Heart left ventricle (tissue), 16 donors: ENCODE measurements at regions not wholly inside any gene's neighbourhood (a gene's known extent, or its start where the extent isn't known, plus 50 kb on each side); places are given as distances from the start of the nearest gene placed in this dataset.

Experiments used
- ATAC-seq, 4 donors: fragments of 200-7000 bp; cut with Tn5 transposase; one replicate each; pipeline ENCODE4 v1.9.1; 2020 to 2022; ENCODE audit warnings: moderate library complexity in 4 of 4, mild to moderate bottlenecking in 3 of 4, moderate number of reproducible peaks in 1 of 4
- DNase-seq, 5 donors: peaks; one replicate each; pipeline ENCODE4 v3.0.0-alpha.2; 2020
- H3K27ac ChIP-seq, 12 donors: fragments of 200-600 bp; sonication (generic) in 4 of 12; one replicate each; pipeline versions ENCODE4 v1.5.0 to v1.8.0; 2016 to 2022; ENCODE audit warnings: mild to moderate bottlenecking in 2 of 12
- H3K27me3 ChIP-seq, 9 donors: fragments of 200-600 bp; sonication (generic) in 2 of 9; one replicate each; pipeline versions ENCODE4 v1.5.1 to v1.8.0; 2016 to 2022; ENCODE audit warnings: mild to moderate bottlenecking in 3 of 9
- H3K36me3 ChIP-seq, 9 donors: fragments of 200-600 bp; sonication (generic) in 2 of 9; one replicate each; pipeline versions ENCODE4 v1.5.0 to v1.8.0; 2018 to 2022; ENCODE audit warnings: mild to moderate bottlenecking in 2 of 9
- H3K4me1 ChIP-seq, 12 donors: fragments of 200-600 bp; sonication (generic) in 4 of 12; one replicate each; pipeline versions ENCODE4 v1.5.0 to v1.8.0; 2016 to 2022; ENCODE audit warnings: mild to moderate bottlenecking in 3 of 12
- H3K4me3 ChIP-seq, 12 donors: fragments of 200-600 bp; sonication (generic) in 4 of 12; one replicate each; pipeline versions ENCODE4 v1.5.0 to v1.8.0; 2017 to 2022; ENCODE audit warnings: mild to moderate bottlenecking in 9 of 12, moderate library complexity in 4 of 12
- H3K9me3 ChIP-seq, 12 donors: fragments of 200-600 bp; sonication (generic) in 4 of 12; one replicate each; pipeline versions ENCODE4 v1.5.0 to v1.8.0; 2016 to 2022; ENCODE audit warnings: mild to moderate bottlenecking in 1 of 12
- CTCF ChIP-seq, 12 donors: fragments of 200-600 bp; sonication (generic) in 4 of 12; IDR thresholded peaks; one replicate each; pipeline versions ENCODE4 v1.5.0 to v1.8.0; 2018 to 2022; ENCODE audit warnings: antibody characterized with exemption in 12 of 12, mild to moderate bottlenecking in 5 of 12
- POLR2A ChIP-seq, 2 donors: fragments of 450-650 bp; IDR thresholded peaks; one replicate each; pipeline ENCODE4 v1.6.1; 2017; ENCODE audit warnings: antibody characterized with exemption in 2 of 2, mild to moderate bottlenecking in 2 of 2, moderate library complexity in 2 of 2
- WGBS, 4 donors: extraction: QIAGEN DNeasy Blood & Tissue Kit in 2 of 4; methylation state at CpG; one replicate each; pipeline versions ENCODE4 v1.1.5 to v1.1.7; 2013 to 2018; 5-methylcytosine and 5-hydroxymethylcytosine counted together
- intact Hi-C, 10 donors: fragments of 100-400 bp; cut with DNase I; formaldehyde crosslinking; loops; one replicate each; pipeline versions ENCODE4 v1.11.1 to v1.14.2; 2022
- donor health status: ischemic (EF 13 %, LVEDD 7.1; RV severe dilation, severe dysfunction).
- donor health status: healthy with polysubstance abuse.
- donor health status: DM: no; HTN: yes; CAD: no.
- donor health status: DM: no; HTN: no; CAD: no.
- donor health status: ischemic (EF 25% LVEDD 6.9; RV normal size, moderate dysfunction).
- donor health status: ischemic (EF 25% LVEDD 5.7; RV mildly dilated, moderate dysfunction).
- donor health status: healthy.
- donor health status: DM: yes; HTN: yes; CAD: no.
- donor health status: ischemic (EF 35%, LVEDD 5.7; RV mildly dilated, moderate dysfunction).
- donor health status: nonischemic (EF 11% LVEDD 7.7; RV severe dilation, severe dysfunction).
- donor health status: DM: yes; HTN: yes; CAD: no.
- donor health status: PGD.
- donor health status: ischemic (EF 29% LVEDD 5.4; RV normal size, mild dysfunction).
- donor health status: nonischemic (EF 23%, LVEDD 6.1; RV moderate dilation, normal function).

GRCh38 chr1:90826834-90827233, 109.7 kb upstream of the BARHL2 start:
- Histone ChIP-seq H3K4me3 (no peak overlapping the region), H3K27ac (no peak overlapping the region), H3K27me3 (peaks cover 0 to 19% (median 0%) of the 10 kb centered on the region in 9 donors), H3K4me1 (no peaks in the 10 kb centered on the region), H3K9me3 (no peaks in the 10 kb centered on the region), H3K36me3 (no peaks in the 10 kb centered on the region)
- 45 to 64% (median 47%) methylated on average over 1 of the region's 1 CpG for WGBS, 4 donors
- no peak for DNase-seq
- no peak for ATAC-seq
- intact Hi-C loops, result no loop called here
- TF ChIP-seq POLR2A (IDR thresholded peaks at IDR 0.05) (no peak), CTCF (IDR thresholded peaks at IDR 0.05) (no peak)

- no peaks in the 10 kb centered on the region for H3K4me1 ChIP-seq
- 82 to 87% (median 85%) methylated on average over 13 of the region's 13 CpGs for WGBS, 4 donors
- H3K27ac ChIP-seq, result no peak overlapping the region
- TF ChIP-seq CTCF (IDR thresholded peaks at IDR 0.05) (no peak), POLR2A (IDR thresholded peaks at IDR 0.05) (no peak)
- intact Hi-C loops, result no loop called here
- no peak overlapping the region for H3K4me3 ChIP-seq
- H3K36me3 ChIP-seq, result no peaks in the 10 kb centered on the region
- peaks cover 0 to 13% (median 0%) of the 10 kb centered on the region in 9 donors for H3K27me3 ChIP-seq
- no peaks in the 10 kb centered on the region for H3K9me3 ChIP-seq
- DNase-seq (no peak), ATAC-seq (no peak)
These were observed 108.9 kb upstream of the BARHL2 start for GRCh38 chr1:90826024-90826423.

DNA sequence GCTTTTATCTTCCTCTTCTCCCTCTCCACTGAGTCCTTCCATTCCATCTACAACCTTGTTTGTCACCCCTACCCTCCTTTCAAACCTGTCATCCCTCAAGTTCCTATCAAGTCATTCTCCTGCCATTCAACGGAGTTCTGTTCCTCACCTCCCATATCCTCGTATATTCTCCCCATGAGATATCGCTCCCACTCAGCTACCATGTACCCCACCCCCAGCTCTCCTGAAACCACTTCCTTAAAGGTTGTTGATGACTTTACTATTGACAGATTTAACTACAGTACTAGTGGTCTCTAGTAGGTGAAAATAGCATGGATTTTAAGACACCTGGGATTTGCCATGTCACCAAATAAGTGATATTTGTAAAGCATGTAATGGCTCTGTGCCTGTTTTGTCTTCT, 107.4 kb upstream of the BARHL2 start:
- intact Hi-C loops, result no loop called here
- ATAC-seq, result no peak
- Histone ChIP-seq H3K27ac (no peak overlapping the region), H3K9me3 (no peaks in the 10 kb centered on the region), H3K4me3 (no peak overlapping the region), H3K4me1 (no peaks in the 10 kb centered on the region), H3K27me3 (peaks cover 0 to under 1% (median 0%) of the 10 kb centered on the region in 9 donors), H3K36me3 (no peaks in the 10 kb centered on the region)
- 69 to 76% (median 74%) methylated on average over 3 of the region's 3 CpGs for WGBS, 4 donors
- no peak for DNase-seq
- TF ChIP-seq POLR2A (IDR thresholded peaks at IDR 0.05) (no peak), CTCF (IDR thresholded peaks at IDR 0.05) (no peak)

DNA sequence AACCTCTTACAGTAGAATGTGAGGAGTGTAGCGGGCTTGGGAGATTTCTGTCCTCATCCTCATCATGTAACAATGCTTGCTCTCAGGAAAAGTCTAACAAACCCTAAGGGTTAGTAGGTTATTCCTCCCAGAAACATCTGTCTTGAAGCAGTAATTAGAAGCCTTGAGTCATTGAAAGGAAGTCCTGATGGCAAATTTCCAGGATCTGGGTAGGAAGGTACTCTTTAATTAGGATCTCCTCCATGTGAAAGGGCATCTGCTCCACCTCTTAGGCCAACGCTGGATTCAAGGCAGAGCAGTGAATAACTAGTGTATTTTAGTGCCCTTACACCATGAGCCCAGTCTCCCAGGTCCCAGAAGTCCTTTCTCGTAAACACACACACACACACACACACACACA, 106.6 kb upstream of the BARHL2 start:
- 70 to 78% (median 74%) methylated on average over 3 of the region's 3 CpGs for WGBS, 4 donors
- intact Hi-C loops, result no loop called here

More for the DNA sequence above, 106.6 kb upstream of the BARHL2 start:
- DNase-seq (no peak), ATAC-seq (no peak)
- Histone ChIP-seq H3K9me3 (no peaks in the 10 kb centered on the region), H3K4me1 (no peaks in the 10 kb centered on the region), H3K27me3 (no peaks in the 10 kb centered on the region), H3K27ac (no peak overlapping the region), H3K4me3 (no peak overlapping the region), H3K36me3 (no peaks in the 10 kb centered on the region)
- TF ChIP-seq POLR2A (IDR thresholded peaks at IDR 0.05) (no peak), CTCF (IDR thresholded peaks at IDR 0.05) (no peak)
